Neural progenitor cell (in vitro differentiated cells): ENCODE measurements at regions not wholly inside any gene's neighbourhood (a gene's known extent, or its start where the extent isn't known, plus 50 kb on each side); places are given as distances from the start of the nearest gene placed in this dataset.

Experiments used
- EZH2 ChIP-seq: fragments of 200-600 bp; sonication (generic); IDR thresholded peaks from 2 replicates; pipeline ENCODE4 v1.6.1; 2017; ENCODE audit warnings: antibody characterized with exemption, mild to moderate bottlenecking, moderate library complexity
- TF ChIP-seq, protein P1 (sequence below): fragments of 200-600 bp; sonication (generic); IDR thresholded peaks from 2 replicates; pipeline ENCODE4 v1.5.1; 2017; ENCODE audit warnings: antibody characterized with exemption, mild to moderate bottlenecking

DNA sequence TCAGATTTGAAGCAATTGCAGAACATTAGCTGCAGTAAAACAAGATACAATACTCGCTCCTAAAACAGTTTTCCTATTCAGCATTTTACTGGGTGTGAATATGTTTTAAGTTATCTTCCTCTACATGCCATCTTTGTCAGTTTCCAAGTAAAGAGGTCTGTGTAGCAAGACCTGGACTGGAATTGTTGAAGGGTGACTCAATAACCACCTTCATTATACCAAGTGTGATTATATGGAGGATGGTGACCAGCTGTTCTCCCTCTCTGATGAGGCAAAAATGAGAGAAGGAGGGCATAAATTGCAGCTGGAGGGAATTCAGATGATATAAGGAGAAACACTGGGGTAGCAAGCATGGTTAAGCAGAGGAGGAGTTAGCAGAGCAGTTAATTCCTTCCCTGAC lies 922.1 kb upstream of the SLIT2 start:
- TF ChIP-seq, protein P1, sequence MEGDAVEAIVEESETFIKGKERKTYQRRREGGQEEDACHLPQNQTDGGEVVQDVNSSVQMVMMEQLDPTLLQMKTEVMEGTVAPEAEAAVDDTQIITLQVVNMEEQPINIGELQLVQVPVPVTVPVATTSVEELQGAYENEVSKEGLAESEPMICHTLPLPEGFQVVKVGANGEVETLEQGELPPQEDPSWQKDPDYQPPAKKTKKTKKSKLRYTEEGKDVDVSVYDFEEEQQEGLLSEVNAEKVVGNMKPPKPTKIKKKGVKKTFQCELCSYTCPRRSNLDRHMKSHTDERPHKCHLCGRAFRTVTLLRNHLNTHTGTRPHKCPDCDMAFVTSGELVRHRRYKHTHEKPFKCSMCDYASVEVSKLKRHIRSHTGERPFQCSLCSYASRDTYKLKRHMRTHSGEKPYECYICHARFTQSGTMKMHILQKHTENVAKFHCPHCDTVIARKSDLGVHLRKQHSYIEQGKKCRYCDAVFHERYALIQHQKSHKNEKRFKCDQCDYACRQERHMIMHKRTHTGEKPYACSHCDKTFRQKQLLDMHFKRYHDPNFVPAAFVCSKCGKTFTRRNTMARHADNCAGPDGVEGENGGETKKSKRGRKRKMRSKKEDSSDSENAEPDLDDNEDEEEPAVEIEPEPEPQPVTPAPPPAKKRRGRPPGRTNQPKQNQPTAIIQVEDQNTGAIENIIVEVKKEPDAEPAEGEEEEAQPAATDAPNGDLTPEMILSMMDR, result no peak
- no peak for TF ChIP-seq EZH2
